Heart left ventricle (tissue), 16 donors: ENCODE measurements at regions not wholly inside any gene's neighbourhood (a gene's known extent, or its start where the extent isn't known, plus 50 kb on each side); places are given as distances from the start of the nearest gene placed in this dataset.

ENCODE experiments used
- ATAC-seq, 4 donors: fragments of 200-7000 bp; cut with Tn5 transposase; one replicate each; pipeline ENCODE4 v1.9.1; 2020 to 2022; ENCODE audit warnings: moderate library complexity in 4 of 4, mild to moderate bottlenecking in 3 of 4, moderate number of reproducible peaks in 1 of 4
- DNase-seq, 5 donors: peaks; one replicate each; pipeline ENCODE4 v3.0.0-alpha.2; 2020
- H3K27ac ChIP-seq, 12 donors: fragments of 200-600 bp; sonication (generic) in 4 of 12; one replicate each; pipeline versions ENCODE4 v1.5.0 to v1.8.0; 2016 to 2022; ENCODE audit warnings: mild to moderate bottlenecking in 2 of 12
- H3K27me3 ChIP-seq, 9 donors: fragments of 200-600 bp; sonication (generic) in 2 of 9; one replicate each; pipeline versions ENCODE4 v1.5.1 to v1.8.0; 2016 to 2022; ENCODE audit warnings: mild to moderate bottlenecking in 3 of 9
- H3K36me3 ChIP-seq, 9 donors: fragments of 200-600 bp; sonication (generic) in 2 of 9; one replicate each; pipeline versions ENCODE4 v1.5.0 to v1.8.0; 2018 to 2022; ENCODE audit warnings: mild to moderate bottlenecking in 2 of 9
- H3K4me1 ChIP-seq, 12 donors: fragments of 200-600 bp; sonication (generic) in 4 of 12; one replicate each; pipeline versions ENCODE4 v1.5.0 to v1.8.0; 2016 to 2022; ENCODE audit warnings: mild to moderate bottlenecking in 3 of 12
- H3K4me3 ChIP-seq, 12 donors: fragments of 200-600 bp; sonication (generic) in 4 of 12; one replicate each; pipeline versions ENCODE4 v1.5.0 to v1.8.0; 2017 to 2022; ENCODE audit warnings: mild to moderate bottlenecking in 9 of 12, moderate library complexity in 4 of 12
- H3K9me3 ChIP-seq, 12 donors: fragments of 200-600 bp; sonication (generic) in 4 of 12; one replicate each; pipeline versions ENCODE4 v1.5.0 to v1.8.0; 2016 to 2022; ENCODE audit warnings: mild to moderate bottlenecking in 1 of 12
- POLR2A ChIP-seq, 2 donors: fragments of 450-650 bp; IDR thresholded peaks; one replicate each; pipeline ENCODE4 v1.6.1; 2017; ENCODE audit warnings: antibody characterized with exemption in 2 of 2, mild to moderate bottlenecking in 2 of 2, moderate library complexity in 2 of 2
- WGBS, 4 donors: extraction: QIAGEN DNeasy Blood & Tissue Kit in 2 of 4; methylation state at CpG; one replicate each; pipeline versions ENCODE4 v1.1.5 to v1.1.7; 2013 to 2018; 5-methylcytosine and 5-hydroxymethylcytosine counted together
- intact Hi-C, 10 donors: fragments of 100-400 bp; cut with DNase I; formaldehyde crosslinking; loops; one replicate each; pipeline versions ENCODE4 v1.11.1 to v1.14.2; 2022
- TF ChIP-seq, protein P1 (sequence below), 12 donors: fragments of 200-600 bp; sonication (generic) in 4 of 12; IDR thresholded peaks; one replicate each; pipeline versions ENCODE4 v1.5.0 to v1.8.0; 2018 to 2022; ENCODE audit warnings: antibody characterized with exemption in 12 of 12, mild to moderate bottlenecking in 5 of 12
- donor health status: ischemic (EF 13 %, LVEDD 7.1; RV severe dilation, severe dysfunction).
- donor health status: healthy with polysubstance abuse.
- donor health status: DM: no; HTN: yes; CAD: no.
- donor health status: DM: no; HTN: no; CAD: no.
- donor health status: ischemic (EF 25% LVEDD 6.9; RV normal size, moderate dysfunction).
- donor health status: ischemic (EF 25% LVEDD 5.7; RV mildly dilated, moderate dysfunction).
- donor health status: healthy.
- donor health status: DM: yes; HTN: yes; CAD: no.
- donor health status: ischemic (EF 35%, LVEDD 5.7; RV mildly dilated, moderate dysfunction).
- donor health status: nonischemic (EF 11% LVEDD 7.7; RV severe dilation, severe dysfunction).
- donor health status: DM: yes; HTN: yes; CAD: no.
- donor health status: PGD.
- donor health status: ischemic (EF 29% LVEDD 5.4; RV normal size, mild dysfunction).
- donor health status: nonischemic (EF 23%, LVEDD 6.1; RV moderate dilation, normal function).

DNA sequence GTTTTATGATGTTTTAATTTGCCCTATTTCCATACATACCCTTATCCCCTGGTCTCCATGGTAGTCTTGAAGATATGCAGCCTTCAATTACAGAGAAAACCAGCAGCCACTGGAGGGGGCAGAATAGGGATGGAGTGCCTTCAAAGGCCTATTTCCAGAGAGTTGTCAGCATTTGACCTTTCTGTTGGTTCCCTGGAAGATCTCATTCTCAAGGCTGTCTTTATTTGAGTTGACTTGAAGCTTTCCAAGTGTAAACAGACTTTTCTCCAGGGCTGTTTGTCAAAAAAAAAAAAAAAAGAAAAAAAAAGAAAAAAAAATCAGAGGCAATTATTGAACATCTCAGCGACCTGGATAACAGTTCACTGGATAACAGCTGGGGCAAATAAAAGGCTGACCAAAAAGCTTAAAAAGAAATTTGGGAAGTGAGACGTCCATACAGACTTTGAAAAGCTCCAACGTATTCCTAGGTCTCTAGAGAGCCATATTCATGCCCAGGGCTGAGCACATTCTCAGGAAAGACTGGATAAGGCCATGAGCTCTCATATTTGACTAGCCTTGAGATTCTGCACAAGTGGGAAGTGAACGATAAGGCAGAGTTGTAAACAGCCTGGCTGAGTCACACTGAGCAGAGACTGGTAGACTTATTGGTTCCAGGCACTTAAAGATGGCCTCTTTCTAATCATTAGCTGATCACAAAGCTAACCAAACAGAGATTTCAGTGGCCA is 126.6 kb downstream of the VAPA start:
- intact Hi-C loops, result no loop called here
- WGBS, 4 donors, result 53 to 69% (median 59%) methylated on average over 4 of the region's 4 CpGs
- no peaks in the 10 kb centered on the region for H3K27me3 ChIP-seq

DNA sequence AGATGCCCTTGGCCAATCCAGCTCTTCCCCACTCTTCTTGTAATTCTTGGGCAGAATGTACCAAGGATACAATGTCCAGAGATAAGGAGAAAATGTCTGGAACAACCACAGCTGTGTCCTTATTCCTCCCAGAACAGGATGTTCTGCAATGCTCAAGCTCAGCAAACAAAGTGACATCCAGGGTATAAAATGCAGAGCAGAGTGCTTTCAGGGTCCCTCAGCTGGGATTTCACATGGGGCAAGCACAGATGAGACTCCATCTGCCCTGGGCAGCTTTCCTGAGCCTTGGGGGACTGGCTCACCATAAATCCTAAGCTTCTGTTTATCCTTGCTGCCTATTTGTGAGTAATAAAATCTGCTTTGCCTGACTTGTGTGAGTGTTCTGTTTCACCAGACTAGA is 127.4 kb downstream of the VAPA start:
- intact Hi-C loops, result no loop called here
- Histone ChIP-seq H3K4me1 (peaks cover 0 to 13% (median 2%) of the 10 kb centered on the region in 12 donors), H3K4me3 (no peak overlapping the region), H3K9me3 (peaks cover 0 to 32% (median 18%) of the 10 kb centered on the region in 12 donors), H3K27me3 (no peaks in the 10 kb centered on the region), H3K36me3 (no peaks in the 10 kb centered on the region), H3K27ac (peak overlapping the region; percentile 41 to 93 (median 59))
- DNase-seq (peak in 4 of 5 donors; percentile 33 to 74 (median 56)), ATAC-seq (peak; percentile 82 to 93 (median 87))
- no peak for TF ChIP-seq POLR2A (IDR thresholded peaks at IDR 0.05)
- TF ChIP-seq, protein P1, sequence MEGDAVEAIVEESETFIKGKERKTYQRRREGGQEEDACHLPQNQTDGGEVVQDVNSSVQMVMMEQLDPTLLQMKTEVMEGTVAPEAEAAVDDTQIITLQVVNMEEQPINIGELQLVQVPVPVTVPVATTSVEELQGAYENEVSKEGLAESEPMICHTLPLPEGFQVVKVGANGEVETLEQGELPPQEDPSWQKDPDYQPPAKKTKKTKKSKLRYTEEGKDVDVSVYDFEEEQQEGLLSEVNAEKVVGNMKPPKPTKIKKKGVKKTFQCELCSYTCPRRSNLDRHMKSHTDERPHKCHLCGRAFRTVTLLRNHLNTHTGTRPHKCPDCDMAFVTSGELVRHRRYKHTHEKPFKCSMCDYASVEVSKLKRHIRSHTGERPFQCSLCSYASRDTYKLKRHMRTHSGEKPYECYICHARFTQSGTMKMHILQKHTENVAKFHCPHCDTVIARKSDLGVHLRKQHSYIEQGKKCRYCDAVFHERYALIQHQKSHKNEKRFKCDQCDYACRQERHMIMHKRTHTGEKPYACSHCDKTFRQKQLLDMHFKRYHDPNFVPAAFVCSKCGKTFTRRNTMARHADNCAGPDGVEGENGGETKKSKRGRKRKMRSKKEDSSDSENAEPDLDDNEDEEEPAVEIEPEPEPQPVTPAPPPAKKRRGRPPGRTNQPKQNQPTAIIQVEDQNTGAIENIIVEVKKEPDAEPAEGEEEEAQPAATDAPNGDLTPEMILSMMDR (IDR thresholded peaks at IDR 0.05), result no peak

More for the DNA sequence above, 126.6 kb downstream of the VAPA start:
- Histone ChIP-seq H3K4me1 (peaks cover 0 to 20% (median 2%) of the 10 kb centered on the region in 12 donors), H3K36me3 (no peaks in the 10 kb centered on the region), H3K9me3 (peaks cover 0 to 32% (median 18%) of the 10 kb centered on the region in 12 donors), H3K4me3 (no peak overlapping the region), H3K27ac (peak overlapping the region; percentile 41 to 93 (median 60))
- ATAC-seq (peak; percentile 83 to 93 (median 90)), DNase-seq (peak in 2 of 5 donors; percentile 25 to 52)
- TF ChIP-seq POLR2A (IDR thresholded peaks at IDR 0.05), result no peak
- TF ChIP-seq, protein P1 (IDR thresholded peaks at IDR 0.05), result peak in 1 of 12 donors; percentile 12

DNA sequence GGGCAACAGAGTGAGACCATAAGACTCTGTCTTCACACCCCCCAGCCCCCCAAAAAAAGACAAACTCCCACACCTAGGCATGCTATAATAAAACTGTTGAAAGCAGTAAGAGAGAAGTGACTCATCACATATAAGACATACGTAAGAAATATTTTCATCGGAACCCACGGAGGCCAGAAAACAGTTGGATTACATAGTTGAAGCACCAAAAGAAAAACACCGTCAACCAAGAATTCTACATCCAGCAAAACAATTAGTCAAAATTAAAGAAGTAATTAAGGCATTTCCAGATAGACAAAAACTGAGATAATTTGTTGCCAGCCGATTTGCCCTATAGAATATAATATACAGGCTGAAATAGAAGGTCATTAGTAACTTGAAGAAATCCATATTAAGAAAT is 128.7 kb downstream of the VAPA start:
- Histone ChIP-seq H3K4me3 (no peak overlapping the region), H3K36me3 (no peaks in the 10 kb centered on the region), H3K9me3 (peaks cover 0 to 32% (median 18%) of the 10 kb centered on the region in 12 donors), H3K27ac (peak overlapping the region in 7 of 12 donors; percentile 23 to 93 (median 58)), H3K27me3 (no peaks in the 10 kb centered on the region), H3K4me1 (peaks cover 0 to 13% (median 2%) of the 10 kb centered on the region in 12 donors)
- 92 to 96% (median 94%) methylated on average over 5 of the region's 5 CpGs for WGBS, 4 donors
- ATAC-seq (no peak), DNase-seq (no peak)
- intact Hi-C loops, result no loop called here
- no peak for TF ChIP-seq POLR2A (IDR thresholded peaks at IDR 0.05)
- TF ChIP-seq, protein P1 (IDR thresholded peaks at IDR 0.05), result no peak

DNA sequence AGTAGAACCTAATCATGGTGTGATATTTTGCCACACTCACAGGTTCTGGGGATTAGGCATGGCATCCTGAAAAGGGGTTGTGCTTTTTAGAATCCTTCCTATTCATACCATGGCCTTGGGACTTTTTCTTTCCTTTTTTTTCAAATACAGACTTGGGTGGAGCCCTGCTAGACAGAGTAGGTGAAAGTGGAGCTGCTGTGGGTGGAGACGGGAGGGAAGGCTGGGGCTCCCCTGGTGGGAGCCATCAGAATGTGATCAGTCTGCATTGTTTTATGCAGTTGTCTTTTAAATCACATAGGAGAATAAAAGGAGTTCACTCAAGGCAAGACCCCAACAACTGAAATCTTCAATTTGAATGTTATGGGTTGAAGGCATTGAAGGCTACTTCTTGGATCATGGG is 130.2 kb downstream of the VAPA start:
- H3K36me3 ChIP-seq, result no peaks in the 10 kb centered on the region
- DNase-seq (no peak), ATAC-seq (no peak)
- peaks cover 0 to 32% (median 18%) of the 10 kb centered on the region in 12 donors for H3K9me3 ChIP-seq
- TF ChIP-seq, protein P1 (IDR thresholded peaks at IDR 0.05), result no peak
- no peak for TF ChIP-seq POLR2A (IDR thresholded peaks at IDR 0.05)
- H3K4me3 ChIP-seq, result no peak overlapping the region
- no peaks in the 10 kb centered on the region for H3K27me3 ChIP-seq
- peaks cover 0 to 13% (median 2%) of the 10 kb centered on the region in 12 donors for H3K4me1 ChIP-seq
- WGBS, 4 donors, result 94 to 100% (median 95%) methylated on average over 1 of the region's 1 CpG
- intact Hi-C loops, result no loop called here
- no peak overlapping the region for H3K27ac ChIP-seq
